Natural killer cell (primary cell): ENCODE measurements at regions not wholly inside any gene's neighbourhood (a gene's known extent, or its start where the extent isn't known, plus 50 kb on each side); places are given as distances from the start of the nearest gene placed in this dataset.
"Not testable (repeated sequence)": the region's sequence is repeated elsewhere in the genome, so short reads cannot be mapped to it uniquely, and the experiment has no call there.

ENCODE experiments used
- ATAC-seq, 3 donors: fragments of 150-1000 bp in 2 of 3; fragments of 200-7000 bp in 1 of 3; cut with Tn5 transposase; 1 replicate in 1 of 3; 2 replicates in 2 of 3; pipeline ENCODE4 v1.10.0; 2021; ENCODE audit warnings: mild to moderate bottlenecking in 2 of 3, moderate library complexity in 2 of 3
- DNase-seq, 2 donors: peaks; one replicate each; pipeline versions ENCODE4 v3.0.0 to v3.0.0-alpha.2; 2013 to 2021; ENCODE audit warnings: mixed read lengths in 1 of 2
- H3K27ac ChIP-seq: one replicate; pipeline ENCODE4 v1.5.1; 2013; ENCODE audit warnings: mild to moderate bottlenecking, low read length
- H3K27me3 ChIP-seq: one replicate; pipeline ENCODE4 v1.6.1; 2013; ENCODE audit warnings: low read length; ENCODE audit not compliant: control insufficient read depth, insufficient read depth
- H3K36me3 ChIP-seq: one replicate; pipeline ENCODE4 v1.6.1; 2013; ENCODE audit warnings: low read length; ENCODE audit not compliant: control insufficient read depth, insufficient read depth
- H3K4me1 ChIP-seq: one replicate; pipeline ENCODE4 v1.6.1; 2013; ENCODE audit warnings: low read length; ENCODE audit not compliant: control insufficient read depth, insufficient read depth
- H3K4me3 ChIP-seq: one replicate; pipeline ENCODE4 v1.5.1; 2013; ENCODE audit warnings: low read length
- H3K9me3 ChIP-seq: one replicate; pipeline ENCODE4 v1.6.1; 2013; ENCODE audit warnings: low read length; ENCODE audit not compliant: control insufficient read depth, insufficient read depth
- H3K27ac Mint-ChIP-seq, 2 donors: one replicate each; pipeline ENCODE4 v1.8.0; 2022; ENCODE audit warnings: mild to moderate bottlenecking in 2 of 2, mixed read lengths in 2 of 2, moderate library complexity in 1 of 2
- H3K27me3 Mint-ChIP-seq, 2 donors: one replicate each; pipeline ENCODE4 v1.8.0; 2022; ENCODE audit warnings: low read depth in 2 of 2, mixed read lengths in 2 of 2
- H3K36me3 Mint-ChIP-seq: one replicate; pipeline ENCODE4 v1.8.0; 2022; ENCODE audit warnings: mixed read lengths
- H3K4me1 Mint-ChIP-seq, 2 donors: one replicate each; pipeline ENCODE4 v1.8.0; 2022; ENCODE audit warnings: mixed read lengths in 2 of 2
- H3K4me3 Mint-ChIP-seq: one replicate; pipeline ENCODE4 v1.8.0; 2022; ENCODE audit warnings: mild to moderate bottlenecking, moderate library complexity, mixed read lengths
- H3K9me3 Mint-ChIP-seq, 2 donors: one replicate each; pipeline ENCODE4 v1.8.0; 2022; ENCODE audit warnings: mixed read lengths in 2 of 2
- WGBS: methylation state at CpG from one replicate; pipeline ENCODE4 v1.1.7; 2013; ENCODE audit warnings: missing lambda C conversion rate; ENCODE audit not compliant: insufficient coverage; 5-methylcytosine and 5-hydroxymethylcytosine counted together
- intact Hi-C: fragments of 100-400 bp; cut with micrococcal nuclease; formaldehyde crosslinking; loops from one replicate; pipeline ENCODE4 v1.14.2; 2022
- TF ChIP-seq, protein P1 (sequence below): fragments of 200-600 bp; IDR thresholded peaks from one replicate; pipeline ENCODE4 v1.8.0; 2022; ENCODE audit warnings: antibody characterized with exemption

DNA sequence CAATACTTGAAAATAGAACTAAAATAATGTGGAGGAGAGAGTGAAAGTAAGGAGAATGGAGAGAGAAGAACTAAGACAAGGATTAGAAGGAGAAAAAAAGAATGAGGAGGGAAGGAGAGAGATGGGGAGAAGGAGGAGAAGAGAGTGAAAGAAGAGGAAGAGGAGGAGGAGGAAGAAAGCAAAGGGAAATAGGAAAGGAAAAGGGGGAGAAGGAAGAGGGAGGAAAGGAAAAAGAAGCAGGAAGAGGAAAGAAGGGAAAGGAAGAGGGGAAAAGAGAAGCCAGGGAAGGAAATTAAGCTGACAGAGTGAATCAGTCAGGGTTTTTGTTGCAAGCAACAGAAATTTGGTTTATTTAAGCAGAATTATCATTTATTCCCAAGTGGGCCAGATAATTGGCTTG is 241.7 kb upstream of the P2RY1 start:
- no peak overlapping the region for H3K4me3 Mint-ChIP-seq
- H3K4me3 ChIP-seq: no peak overlapping the region
- intact Hi-C loops: no loop called here
- peaks cover 5% of the 10 kb centered on the region for H3K4me1 ChIP-seq
- H3K27ac Mint-ChIP-seq: no peak overlapping the region
- ATAC-seq (no peak), DNase-seq (no peak)
- H3K27ac ChIP-seq: no peak overlapping the region
- no peaks in the 10 kb centered on the region for H3K36me3 Mint-ChIP-seq
- no peaks in the 10 kb centered on the region for H3K27me3 Mint-ChIP-seq
- no peaks in the 10 kb centered on the region for H3K9me3 Mint-ChIP-seq
- H3K27me3 ChIP-seq: no peaks in the 10 kb centered on the region
- H3K9me3 ChIP-seq: no peaks in the 10 kb centered on the region
- TF ChIP-seq, protein P1, sequence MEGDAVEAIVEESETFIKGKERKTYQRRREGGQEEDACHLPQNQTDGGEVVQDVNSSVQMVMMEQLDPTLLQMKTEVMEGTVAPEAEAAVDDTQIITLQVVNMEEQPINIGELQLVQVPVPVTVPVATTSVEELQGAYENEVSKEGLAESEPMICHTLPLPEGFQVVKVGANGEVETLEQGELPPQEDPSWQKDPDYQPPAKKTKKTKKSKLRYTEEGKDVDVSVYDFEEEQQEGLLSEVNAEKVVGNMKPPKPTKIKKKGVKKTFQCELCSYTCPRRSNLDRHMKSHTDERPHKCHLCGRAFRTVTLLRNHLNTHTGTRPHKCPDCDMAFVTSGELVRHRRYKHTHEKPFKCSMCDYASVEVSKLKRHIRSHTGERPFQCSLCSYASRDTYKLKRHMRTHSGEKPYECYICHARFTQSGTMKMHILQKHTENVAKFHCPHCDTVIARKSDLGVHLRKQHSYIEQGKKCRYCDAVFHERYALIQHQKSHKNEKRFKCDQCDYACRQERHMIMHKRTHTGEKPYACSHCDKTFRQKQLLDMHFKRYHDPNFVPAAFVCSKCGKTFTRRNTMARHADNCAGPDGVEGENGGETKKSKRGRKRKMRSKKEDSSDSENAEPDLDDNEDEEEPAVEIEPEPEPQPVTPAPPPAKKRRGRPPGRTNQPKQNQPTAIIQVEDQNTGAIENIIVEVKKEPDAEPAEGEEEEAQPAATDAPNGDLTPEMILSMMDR: no peak
- no peaks in the 10 kb centered on the region for H3K36me3 ChIP-seq
- H3K4me1 Mint-ChIP-seq: peaks cover 0 to 10% of the 10 kb centered on the region in 2 donors

DNA sequence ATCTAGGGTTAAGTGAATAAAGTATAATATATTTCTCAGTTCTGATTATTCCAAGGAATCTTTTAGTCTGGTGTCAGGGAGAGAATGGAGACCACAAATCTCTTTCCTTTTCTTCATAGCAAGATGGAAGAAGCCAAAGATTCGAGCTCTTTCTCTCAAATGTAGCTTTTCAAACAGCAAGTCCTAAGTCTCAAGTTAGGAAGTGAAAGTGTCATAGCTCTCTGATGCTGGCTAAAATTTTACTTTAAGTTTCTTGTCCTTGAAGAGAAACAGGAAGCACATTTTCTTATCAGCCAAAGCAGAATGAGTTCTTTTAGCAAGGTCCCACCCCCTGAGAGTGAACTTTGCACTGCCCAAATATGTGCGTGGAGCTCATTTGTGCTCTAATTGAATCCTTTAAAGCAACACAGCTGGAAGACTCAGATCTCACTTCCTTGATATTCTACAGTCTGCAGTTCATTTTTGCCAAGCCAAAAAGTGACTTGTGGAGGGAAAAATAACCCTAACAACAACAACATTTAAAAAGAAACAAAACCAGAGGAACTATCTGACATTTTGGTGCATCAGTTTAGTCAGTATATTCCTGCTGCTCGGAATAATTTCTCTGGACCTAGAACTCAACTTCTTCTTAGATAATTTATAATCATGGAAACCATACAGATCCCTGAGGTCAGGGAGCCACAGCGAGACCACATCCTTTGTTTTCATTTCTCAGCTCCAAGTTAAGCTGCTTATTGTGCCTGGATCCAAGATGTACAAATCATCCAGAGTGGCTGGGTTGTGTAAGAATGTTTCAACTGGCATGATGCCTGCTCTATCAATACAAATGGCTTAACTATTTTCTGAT is 238.7 kb upstream of the P2RY1 start:
- intact Hi-C loops: no loop called here
- H3K4me1 Mint-ChIP-seq: peaks cover 0 to 10% of the 10 kb centered on the region in 2 donors
- peak in 1 of 3 donors; percentile 53 for ATAC-seq
- DNase-seq: peak in 1 of 2 donors; percentile 29
- H3K27me3 Mint-ChIP-seq: no peaks in the 10 kb centered on the region
- TF ChIP-seq, protein P1: no peak
- Histone ChIP-seq H3K36me3 (no peaks in the 10 kb centered on the region), H3K4me1 (peaks cover 5% of the 10 kb centered on the region), H3K4me3 (no peak overlapping the region), H3K9me3 (no peaks in the 10 kb centered on the region), H3K27ac (peak overlapping the region; percentile 28), H3K27me3 (no peaks in the 10 kb centered on the region)
- no peak overlapping the region for H3K4me3 Mint-ChIP-seq
- no peaks in the 10 kb centered on the region for H3K36me3 Mint-ChIP-seq
- no peak overlapping the region for H3K27ac Mint-ChIP-seq
- H3K9me3 Mint-ChIP-seq: no peaks in the 10 kb centered on the region
- WGBS: 23% methylated on average over 4 of the region's 4 CpGs

DNA sequence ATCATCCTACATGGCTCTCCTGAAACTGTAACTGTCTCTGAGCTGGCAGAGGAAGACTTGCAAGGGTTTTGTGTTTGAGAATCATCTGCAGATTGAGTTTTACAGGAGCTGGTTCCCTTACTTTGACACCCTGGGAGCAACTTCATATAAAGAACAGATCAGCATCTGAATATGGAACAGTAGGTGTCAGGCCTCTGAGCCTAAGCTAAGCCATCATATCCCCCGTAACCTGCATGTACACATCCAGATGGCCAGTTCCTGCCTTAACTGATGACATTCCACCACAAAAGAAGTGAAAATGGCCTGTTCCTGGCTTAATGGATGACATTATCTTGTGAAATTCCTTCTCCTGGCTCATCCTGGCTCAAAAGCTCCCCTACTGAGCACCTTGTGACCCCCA is 238.1 kb upstream of the P2RY1 start:
- H3K4me3 Mint-ChIP-seq: not testable (repeated sequence)

DNA sequence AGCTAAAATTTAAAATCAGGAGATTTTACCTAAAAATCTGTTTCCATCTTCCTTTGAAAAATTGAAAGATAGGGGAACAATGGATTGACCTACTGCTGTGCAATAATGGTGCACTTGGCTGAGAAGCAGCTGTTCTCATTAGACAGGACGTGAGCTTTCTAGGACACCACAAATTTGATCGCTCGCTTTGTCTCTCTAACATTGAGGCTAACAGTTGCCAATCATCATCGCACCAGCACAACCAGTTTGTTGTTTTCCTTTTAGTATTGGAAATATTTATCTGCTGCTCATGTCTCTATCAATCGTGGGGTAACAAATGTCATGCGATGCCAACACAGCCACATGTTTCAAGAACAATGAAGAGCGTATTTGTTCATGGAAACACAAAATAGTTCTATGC is 228.8 kb upstream of the P2RY1 start:
- H3K27ac Mint-ChIP-seq: no peak overlapping the region
- no peak overlapping the region for H3K27ac ChIP-seq
- no peaks in the 10 kb centered on the region for H3K9me3 ChIP-seq
- TF ChIP-seq, protein P1: no peak
- H3K27me3 ChIP-seq: no peaks in the 10 kb centered on the region
- no peaks in the 10 kb centered on the region for H3K4me1 Mint-ChIP-seq
- DNase-seq (no peak), ATAC-seq (no peak)
- H3K4me1 ChIP-seq: no peaks in the 10 kb centered on the region
- intact Hi-C loops: no loop called here
- no peaks in the 10 kb centered on the region for H3K36me3 ChIP-seq
- no peak overlapping the region for H3K4me3 Mint-ChIP-seq
- peaks cover 0 to 6% of the 10 kb centered on the region in 2 donors for H3K27me3 Mint-ChIP-seq
- no peak overlapping the region for H3K4me3 ChIP-seq
- WGBS: 86% methylated on average over 7 of the region's 7 CpGs
- peaks cover 0 to 2% of the 10 kb centered on the region in 2 donors for H3K9me3 Mint-ChIP-seq
- H3K36me3 Mint-ChIP-seq: no peaks in the 10 kb centered on the region

More for the DNA sequence above, 238.1 kb upstream of the P2RY1 start:
- ATAC-seq, H3K36me3 ChIP-seq, intact Hi-C loops, H3K4me3 ChIP-seq, H3K27ac Mint-ChIP-seq, H3K36me3 Mint-ChIP-seq, H3K4me1 ChIP-seq, H3K9me3 ChIP-seq, H3K27me3 Mint-ChIP-seq, H3K4me1 Mint-ChIP-seq, H3K9me3 Mint-ChIP-seq, DNase-seq, H3K27ac ChIP-seq, H3K27me3 ChIP-seq: not testable (repeated sequence)
- 100% methylated on average over 1 of the region's 1 CpG for WGBS
